Neural crest cell (in vitro differentiated cells): ENCODE measurements at regions not wholly inside any gene's neighbourhood (a gene's known extent, or its start where the extent isn't known, plus 50 kb on each side); places are given as distances from the start of the nearest gene placed in this dataset.

Source experiments
- DNase-seq: peaks from one replicate; pipeline ENCODE4 v3.0.0; 2021; ENCODE audit warnings: low read depth, mixed read lengths, low spot score
- H3K27ac Mint-ChIP-seq: one replicate; pipeline ENCODE4 v1.8.0; 2021; ENCODE audit warnings: mild to moderate bottlenecking, mixed read lengths; ENCODE audit not compliant: unreplicated experiment
- H3K27me3 Mint-ChIP-seq: 2 replicates; pipeline ENCODE4 v1.8.0; 2021; ENCODE audit warnings: low read depth, mild to moderate bottlenecking, mixed read lengths
- H3K36me3 Mint-ChIP-seq: 2 replicates; pipeline ENCODE4 v1.8.0; 2021; ENCODE audit warnings: low read depth, mild to moderate bottlenecking, mixed read lengths
- H3K4me1 Mint-ChIP-seq: 2 replicates; pipeline ENCODE4 v1.8.0; 2021; ENCODE audit warnings: mixed read lengths
- H3K4me3 Mint-ChIP-seq: one replicate; pipeline ENCODE4 v1.8.0; 2021; ENCODE audit warnings: mild to moderate bottlenecking, mixed read lengths
- H3K9me3 Mint-ChIP-seq: 2 replicates; pipeline ENCODE4 v1.8.0; 2021; ENCODE audit warnings: mixed read lengths
- CTCF ChIP-seq: fragments of 200-600 bp; sonication (generic); conservative IDR thresholded peaks from 2 replicates; pipeline ENCODE4 v1.5.0; 2021; ENCODE audit warnings: antibody characterized with exemption, mild to moderate bottlenecking

- H3K9me3 Mint-ChIP-seq, result peaks cover 3% of the 10 kb centered on the region
- no peaks in the 10 kb centered on the region for H3K27me3 Mint-ChIP-seq
- DNase-seq, result no peak
- TF ChIP-seq CTCF, result no peak
- H3K27ac Mint-ChIP-seq, result no peak overlapping the region
- H3K36me3 Mint-ChIP-seq, result peaks cover 8% of the 10 kb centered on the region
- peaks cover 5% of the 10 kb centered on the region for H3K4me1 Mint-ChIP-seq
- no peak overlapping the region for H3K4me3 Mint-ChIP-seq
Measured at GRCh38 chr18:10182009-10182624, 268.3 kb downstream of the VAPA start.

- Mint-ChIP-seq H3K27ac (no peak overlapping the region), H3K36me3 (peaks cover 3% of the 10 kb centered on the region), H3K27me3 (no peaks in the 10 kb centered on the region), H3K4me1 (no peaks in the 10 kb centered on the region), H3K9me3 (no peaks in the 10 kb centered on the region), H3K4me3 (no peak overlapping the region)
- TF ChIP-seq CTCF, result no peak
- DNase-seq, result no peak
Measured at GRCh38 chr18:10184776-10185175, 269.7 kb upstream of the APCDD1 start.

GRCh38 chr18:10188971-10189810 lies 265.2 kb upstream of the APCDD1 start:
- Mint-ChIP-seq H3K27me3 (no peaks in the 10 kb centered on the region), H3K9me3 (no peaks in the 10 kb centered on the region), H3K27ac (no peak overlapping the region), H3K4me1 (no peaks in the 10 kb centered on the region), H3K4me3 (no peak overlapping the region), H3K36me3 (no peaks in the 10 kb centered on the region)
- TF ChIP-seq CTCF, result no peak
- DNase-seq, result no peak

GRCh38 chr18:10190564-10190963 lies 263.9 kb upstream of the APCDD1 start:
- no peaks in the 10 kb centered on the region for H3K27me3 Mint-ChIP-seq
- H3K4me1 Mint-ChIP-seq, result no peaks in the 10 kb centered on the region
- no peak for TF ChIP-seq CTCF
- no peaks in the 10 kb centered on the region for H3K9me3 Mint-ChIP-seq
- H3K36me3 Mint-ChIP-seq, result no peaks in the 10 kb centered on the region
- no peak overlapping the region for H3K27ac Mint-ChIP-seq
- no peak for DNase-seq
- H3K4me3 Mint-ChIP-seq, result no peak overlapping the region

GRCh38 chr18:10193444-10193843 lies 261.0 kb upstream of the APCDD1 start:
- Mint-ChIP-seq H3K27me3 (no peaks in the 10 kb centered on the region), H3K36me3 (no peaks in the 10 kb centered on the region), H3K27ac (no peak overlapping the region), H3K9me3 (no peaks in the 10 kb centered on the region), H3K4me3 (no peak overlapping the region), H3K4me1 (no peaks in the 10 kb centered on the region)
- no peak for TF ChIP-seq CTCF
- no peak for DNase-seq
